22Rv1 (cell line): ENCODE measurements at regions not wholly inside any gene's neighbourhood (a gene's known extent, or its start where the extent isn't known, plus 50 kb on each side); places are given as distances from the start of the nearest gene placed in this dataset.
"Not testable (repeated sequence)": the region's sequence is repeated elsewhere in the genome, so short reads cannot be mapped to it uniquely, and the experiment has no call there.

Experiments used
- H3K27ac ChIP-seq: fragments of 450-650 bp; 2 replicates; pipeline ENCODE4 v1.5.1; 2017
- CTCF ChIP-seq: fragments of 450-650 bp; IDR thresholded peaks from 2 replicates; pipeline ENCODE4 v1.5.1; 2017; ENCODE audit warnings: mild to moderate bottlenecking
- ZFX ChIP-seq: fragments of 450-650 bp; IDR thresholded peaks from 2 replicates; pipeline ENCODE4 v1.6.1; 2017; ENCODE audit warnings: antibody characterized with exemption, borderline replicate concordance

GRCh38 chr17:55909776-55910175 is 158.9 kb downstream of the PCTP start:
- TF ChIP-seq ZFX = no peak
- TF ChIP-seq CTCF = no peak
- H3K27ac ChIP-seq = no peak overlapping the region

- TF ChIP-seq ZFX = no peak
- no peak for TF ChIP-seq CTCF
- no peak overlapping the region for H3K27ac ChIP-seq
Observed at GRCh38 chr17:55911186-55911585, 160.3 kb downstream of the PCTP start.

- TF ChIP-seq CTCF (no peak), ZFX (no peak)
- H3K27ac ChIP-seq = no peak overlapping the region
Observed at GRCh38 chr17:55925440-55925839, 174.6 kb downstream of the PCTP start.

- no peak for TF ChIP-seq CTCF
- no peak for TF ChIP-seq ZFX
- H3K27ac ChIP-seq = no peak overlapping the region
Observed at GRCh38 chr17:55926276-55926990, 175.6 kb downstream of the PCTP start.

- H3K27ac ChIP-seq = no peak overlapping the region
- no peak for TF ChIP-seq ZFX
- TF ChIP-seq CTCF = no peak
Observed at GRCh38 chr17:55930291-55930809, 179.5 kb downstream of the PCTP start.

- H3K27ac ChIP-seq = no peak overlapping the region
- no peak for TF ChIP-seq ZFX
- TF ChIP-seq CTCF = no peak
Observed at GRCh38 chr17:55931446-55931845, 180.6 kb downstream of the PCTP start.

- H3K27ac ChIP-seq = no peak overlapping the region
- TF ChIP-seq CTCF = no peak
- TF ChIP-seq ZFX = no peak
Observed at GRCh38 chr17:55932973-55933372, 182.1 kb downstream of the PCTP start.

GRCh38 chr17:55939181-55939810 is 188.4 kb downstream of the PCTP start:
- H3K27ac ChIP-seq = not testable (repeated sequence)
